ENCODE measurements at regions not wholly inside any gene's neighbourhood (a gene's known extent, or its start where the extent isn't known, plus 50 kb on each side); places are given as distances from the start of the nearest gene placed in this dataset.

- no peak for DNase-seq
- in situ Hi-C loops (cut with MboI; ENCODE audit: low pct_unique_long_range_greater_than_20kb, low sequenced_read_pairs): no loop called here
These were observed 72.3 kb downstream of the SIPA1L2 start for GRCh38 chr1:232557502-232558191.

- DNase-seq: no peak
- in situ Hi-C loops (cut with MboI; ENCODE audit: low pct_unique_long_range_greater_than_20kb, low sequenced_read_pairs): no loop called here
These were observed 72.8 kb downstream of the SIPA1L2 start for GRCh38 chr1:232557096-232557495.

- in situ Hi-C loops (cut with MboI; ENCODE audit: low pct_unique_long_range_greater_than_20kb, low sequenced_read_pairs): no loop called here
- no peak for DNase-seq
These were observed 73.6 kb downstream of the SIPA1L2 start for GRCh38 chr1:232556351-232556750.

- in situ Hi-C loops (cut with MboI; ENCODE audit: low pct_unique_long_range_greater_than_20kb, low sequenced_read_pairs): no loop called here
- DNase-seq: no peak
These were observed 74.3 kb downstream of the SIPA1L2 start for GRCh38 chr1:232555494-232556210.

- in situ Hi-C loops (cut with MboI; ENCODE audit: low pct_unique_long_range_greater_than_20kb, low sequenced_read_pairs): no loop called here
- no peak for DNase-seq
These were observed 75.5 kb downstream of the SIPA1L2 start for GRCh38 chr1:232554409-232554808.

- DNase-seq: no peak
- in situ Hi-C loops (cut with MboI; ENCODE audit: low pct_unique_long_range_greater_than_20kb, low sequenced_read_pairs): no loop called here
These were observed 76.1 kb downstream of the SIPA1L2 start for GRCh38 chr1:232553809-232554208.

- DNase-seq: no peak
- in situ Hi-C loops (cut with MboI; ENCODE audit: low pct_unique_long_range_greater_than_20kb, low sequenced_read_pairs): no loop called here
These were observed 76.7 kb downstream of the SIPA1L2 start for GRCh38 chr1:232553050-232553754.

GRCh38 chr1:232551386-232551785, 78.5 kb downstream of the SIPA1L2 start:
- in situ Hi-C loops (cut with MboI; ENCODE audit: low pct_unique_long_range_greater_than_20kb, low sequenced_read_pairs): no loop called here

GRCh38 chr1:232550007-232550406, 79.9 kb downstream of the SIPA1L2 start:
- in situ Hi-C loops (cut with MboI; ENCODE audit: low pct_unique_long_range_greater_than_20kb, low sequenced_read_pairs): no loop called here
- DNase-seq: no peak

More at GRCh38 chr1:232551386-232551785, 78.5 kb downstream of the SIPA1L2 start:
- DNase-seq: no peak

- in situ Hi-C loops (cut with MboI; ENCODE audit: low pct_unique_long_range_greater_than_20kb, low sequenced_read_pairs): no loop called here
- DNase-seq: no peak
These were observed 81.2 kb downstream of the SIPA1L2 start for GRCh38 chr1:232548691-232549090.

GRCh38 chr1:232547938-232548484, 81.9 kb downstream of the SIPA1L2 start:
- no peak for DNase-seq
- in situ Hi-C loops (cut with MboI; ENCODE audit: low pct_unique_long_range_greater_than_20kb, low sequenced_read_pairs): no loop called here

GRCh38 chr1:232542633-232543593, 87.0 kb downstream of the SIPA1L2 start:
- no peak for DNase-seq
- in situ Hi-C loops (cut with MboI; ENCODE audit: low pct_unique_long_range_greater_than_20kb, low sequenced_read_pairs): no loop called here

GRCh38 chr1:232538943-232539302, 91.0 kb downstream of the SIPA1L2 start:
- DNase-seq: no peak
- in situ Hi-C loops (cut with MboI; ENCODE audit: low pct_unique_long_range_greater_than_20kb, low sequenced_read_pairs): no loop called here

GRCh38 chr1:232538224-232538942, 91.5 kb downstream of the SIPA1L2 start:
- in situ Hi-C loops (cut with MboI; ENCODE audit: low pct_unique_long_range_greater_than_20kb, low sequenced_read_pairs): no loop called here
- no peak for DNase-seq

- in situ Hi-C loops (cut with MboI; ENCODE audit: low pct_unique_long_range_greater_than_20kb, low sequenced_read_pairs): no loop called here
These were observed 95.1 kb downstream of the SIPA1L2 start for GRCh38 chr1:232534552-232535517.

GRCh38 chr1:232533328-232533727, 96.6 kb downstream of the SIPA1L2 start:
- no peak for DNase-seq
- in situ Hi-C loops (cut with MboI; ENCODE audit: low pct_unique_long_range_greater_than_20kb, low sequenced_read_pairs): no loop called here

More at GRCh38 chr1:232534552-232535517, 95.1 kb downstream of the SIPA1L2 start:
- DNase-seq: no peak

- in situ Hi-C loops (cut with MboI; ENCODE audit: low pct_unique_long_range_greater_than_20kb, low sequenced_read_pairs): no loop called here
These were observed 97.0 kb downstream of the SIPA1L2 start for GRCh38 chr1:232532901-232533300.

More at GRCh38 chr1:232532901-232533300, 97.0 kb downstream of the SIPA1L2 start:
- no peak for DNase-seq

Measured in KBM-7 (cell line).